HG03159 (cell line): ENCODE measurements at regions not wholly inside any gene's neighbourhood (a gene's known extent, or its start where the extent isn't known, plus 50 kb on each side); places are given as distances from the start of the nearest gene placed in this dataset.

Source experiments
- ATAC-seq: cut with Tn5 transposase; IDR thresholded peaks from one replicate; pipeline ENCODE4 v1.9.1; 2021; ENCODE audit warnings: mild to moderate bottlenecking, moderate library complexity; ENCODE audit not compliant: unreplicated experiment

DNA sequence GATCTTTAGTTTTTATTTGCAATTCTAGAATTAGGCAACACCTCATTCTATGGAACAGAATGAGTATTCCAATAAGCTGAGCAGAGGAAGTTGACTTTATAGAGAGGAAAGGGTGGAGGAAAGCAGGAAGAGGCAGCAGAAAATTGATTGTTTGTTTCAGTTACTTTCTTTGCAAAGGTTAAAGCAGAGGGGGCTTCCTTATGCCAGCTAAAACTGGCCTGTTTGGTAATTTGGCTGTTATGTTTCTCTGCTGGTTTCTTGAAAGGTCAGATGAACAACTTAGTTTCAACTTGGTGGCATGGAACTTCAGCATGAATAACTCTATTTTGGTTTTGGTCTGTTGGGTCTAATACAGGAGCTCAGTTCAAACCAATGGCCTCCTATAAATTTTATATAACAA, 190.9 kb upstream of the IL12A start:
- no peak for ATAC-seq

DNA sequence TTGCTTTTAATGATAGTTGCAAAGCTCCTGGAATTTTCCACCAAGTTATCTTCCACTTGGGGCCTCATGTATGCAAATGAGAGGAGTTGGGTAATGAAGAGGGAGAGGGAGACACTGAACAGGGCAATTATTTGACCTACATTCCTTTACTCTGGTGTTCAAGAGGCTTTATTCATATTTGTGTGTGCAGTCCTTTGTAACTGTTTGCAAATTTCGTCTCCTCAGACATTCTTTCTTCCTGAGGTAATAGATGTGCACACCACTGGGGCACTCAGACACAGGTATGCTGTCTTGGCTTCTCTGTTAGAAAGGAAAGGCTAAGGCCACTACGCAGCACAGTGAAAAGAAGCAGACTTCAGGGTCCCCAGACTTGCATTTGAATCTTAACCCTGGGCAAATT, 189.7 kb upstream of the IL12A start:
- ATAC-seq, result no peak

DNA sequence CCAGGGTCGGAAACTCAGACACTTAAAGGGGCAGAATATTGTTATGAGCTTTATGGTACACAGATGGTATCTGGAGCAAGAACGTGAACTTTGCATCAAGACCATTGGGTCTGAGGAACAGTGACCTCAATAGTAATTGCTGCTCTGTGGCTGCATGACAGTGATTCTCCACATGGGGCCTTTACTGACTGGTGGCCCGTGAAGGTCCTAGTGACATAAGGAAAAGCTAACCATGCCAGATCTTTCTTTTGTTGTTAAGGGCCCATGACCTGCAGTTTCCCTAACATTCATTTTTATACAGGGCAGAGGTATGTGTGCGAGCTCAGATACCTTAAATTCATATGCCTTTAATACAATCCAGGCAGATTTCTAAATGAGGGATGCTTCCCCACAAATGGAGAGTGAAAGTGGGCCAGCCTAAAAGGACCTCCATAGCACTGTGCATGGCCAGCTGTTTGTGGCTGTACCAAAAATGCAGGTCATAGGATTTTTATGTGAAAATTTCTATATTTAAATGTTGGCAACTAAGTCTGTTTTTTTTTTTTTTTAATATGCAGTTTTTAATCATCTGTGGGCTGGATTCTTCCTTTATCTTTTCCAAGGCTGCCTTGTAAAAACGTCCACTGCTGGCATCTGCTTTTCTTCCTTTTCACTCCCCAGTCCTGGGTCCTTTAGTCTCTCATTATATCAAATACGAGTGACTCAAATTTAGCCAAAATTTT, 188.0 kb upstream of the IL12A start:
- no peak for ATAC-seq

DNA sequence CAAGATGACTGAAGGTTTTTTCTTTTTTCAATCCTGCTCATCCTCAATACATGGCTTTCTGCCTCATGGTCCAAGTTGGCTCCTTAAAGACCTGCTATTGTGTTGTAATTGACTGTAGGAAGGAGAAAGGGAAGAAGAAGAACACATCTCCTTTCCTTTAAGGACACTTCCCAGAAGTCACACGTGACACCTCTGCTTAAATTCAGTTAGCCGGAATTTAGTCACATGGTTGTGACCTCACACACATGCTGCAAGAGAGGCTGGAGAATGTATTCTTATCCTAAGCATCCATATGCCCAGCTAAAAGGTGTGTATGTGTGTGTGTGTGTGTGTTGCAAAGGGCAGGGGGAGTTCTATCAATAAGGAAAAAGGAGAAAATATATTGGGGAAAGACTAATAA, 185.8 kb upstream of the IL12A start:
- no peak for ATAC-seq

DNA sequence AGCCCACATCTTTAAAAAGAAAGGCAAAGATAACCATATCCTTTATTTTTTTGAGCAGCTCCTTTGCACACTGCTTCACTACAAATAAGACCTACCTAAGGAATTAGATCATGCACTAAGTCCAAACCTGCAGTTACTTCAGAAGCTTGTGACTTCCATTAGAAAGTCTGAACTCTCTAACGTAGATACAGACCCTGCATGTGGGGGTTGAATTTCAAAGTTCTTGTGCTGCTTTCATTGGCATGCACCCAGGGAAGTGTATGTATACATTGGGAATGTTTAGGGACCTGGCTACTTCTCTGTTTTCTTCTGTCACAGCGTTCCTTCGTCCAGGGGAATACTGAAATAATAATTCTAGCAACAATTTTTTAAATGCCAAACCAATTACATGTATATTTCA, 185.2 kb upstream of the IL12A start:
- no peak for ATAC-seq

DNA sequence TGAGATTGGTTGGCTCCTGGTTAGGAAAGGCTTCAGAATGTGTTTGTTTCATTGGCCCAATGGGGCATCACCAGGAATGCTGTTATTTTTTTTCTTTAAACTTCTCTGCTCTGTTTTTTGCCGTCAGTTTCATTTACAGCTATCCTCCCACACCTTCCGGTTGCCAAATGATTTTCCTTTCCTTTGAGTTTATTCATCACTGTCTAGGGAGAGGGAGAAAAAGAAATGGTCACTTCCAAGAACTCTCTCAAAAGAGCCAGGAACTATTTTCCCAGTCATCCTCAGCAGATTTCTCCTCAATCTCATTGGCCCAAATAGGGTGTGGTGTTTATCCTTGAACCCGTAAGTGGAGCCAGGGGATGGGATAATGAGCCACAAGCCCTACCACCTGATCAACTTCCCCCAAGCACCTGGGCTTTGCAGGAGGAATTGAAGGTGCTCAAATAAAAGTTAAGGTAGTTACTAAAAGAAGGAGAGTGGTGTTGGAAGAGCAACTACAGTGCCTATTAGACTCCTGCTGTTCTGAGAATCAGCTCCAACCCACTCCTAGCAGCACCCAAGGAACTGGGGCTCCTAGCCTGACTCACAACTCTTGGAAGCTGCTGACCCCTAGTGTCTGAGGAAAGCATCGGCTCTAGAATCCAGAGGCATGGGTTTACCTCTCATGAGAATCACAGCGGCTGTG, 183.8 kb upstream of the IL12A start:
- peak; percentile 95 for ATAC-seq

DNA sequence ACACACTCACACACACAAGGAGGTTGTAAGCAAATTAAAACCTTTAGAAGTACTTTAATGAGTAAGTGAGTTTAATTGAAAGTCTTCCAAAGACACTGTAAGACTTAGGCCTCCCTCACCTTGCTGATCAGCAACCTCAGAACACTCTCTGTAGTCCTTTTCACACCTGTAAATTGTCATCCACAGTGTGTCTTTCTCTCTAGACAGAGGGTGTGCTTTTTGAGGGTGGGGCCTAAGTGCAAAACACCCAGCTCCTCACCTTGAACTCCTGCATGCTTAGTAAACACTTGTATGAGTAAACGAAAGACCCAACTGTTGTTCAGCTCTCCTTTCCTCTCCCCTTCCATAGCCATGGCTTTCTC, 183.2 kb upstream of the IL12A start:
- peak; percentile 28 for ATAC-seq

DNA sequence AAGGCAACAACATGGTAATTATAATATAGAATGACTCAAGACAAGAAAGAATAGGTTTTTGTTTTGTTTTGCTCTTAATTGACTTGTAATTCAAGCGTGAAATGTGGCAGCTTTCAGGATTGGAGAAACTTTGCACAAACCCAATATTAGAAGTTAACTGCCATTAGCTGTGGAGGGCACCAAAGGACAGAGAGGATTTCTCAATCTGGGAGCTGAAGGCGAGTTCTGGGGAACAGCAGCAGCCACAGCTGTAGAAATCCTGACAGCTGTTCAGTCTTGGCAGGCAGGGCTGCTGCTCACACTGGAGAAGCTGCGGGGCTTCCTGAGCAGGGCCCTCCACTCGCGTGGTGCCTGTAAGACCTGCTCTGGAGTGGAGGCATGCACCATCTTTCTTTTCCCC, 182.2 kb upstream of the IL12A start:
- ATAC-seq, result no peak

DNA sequence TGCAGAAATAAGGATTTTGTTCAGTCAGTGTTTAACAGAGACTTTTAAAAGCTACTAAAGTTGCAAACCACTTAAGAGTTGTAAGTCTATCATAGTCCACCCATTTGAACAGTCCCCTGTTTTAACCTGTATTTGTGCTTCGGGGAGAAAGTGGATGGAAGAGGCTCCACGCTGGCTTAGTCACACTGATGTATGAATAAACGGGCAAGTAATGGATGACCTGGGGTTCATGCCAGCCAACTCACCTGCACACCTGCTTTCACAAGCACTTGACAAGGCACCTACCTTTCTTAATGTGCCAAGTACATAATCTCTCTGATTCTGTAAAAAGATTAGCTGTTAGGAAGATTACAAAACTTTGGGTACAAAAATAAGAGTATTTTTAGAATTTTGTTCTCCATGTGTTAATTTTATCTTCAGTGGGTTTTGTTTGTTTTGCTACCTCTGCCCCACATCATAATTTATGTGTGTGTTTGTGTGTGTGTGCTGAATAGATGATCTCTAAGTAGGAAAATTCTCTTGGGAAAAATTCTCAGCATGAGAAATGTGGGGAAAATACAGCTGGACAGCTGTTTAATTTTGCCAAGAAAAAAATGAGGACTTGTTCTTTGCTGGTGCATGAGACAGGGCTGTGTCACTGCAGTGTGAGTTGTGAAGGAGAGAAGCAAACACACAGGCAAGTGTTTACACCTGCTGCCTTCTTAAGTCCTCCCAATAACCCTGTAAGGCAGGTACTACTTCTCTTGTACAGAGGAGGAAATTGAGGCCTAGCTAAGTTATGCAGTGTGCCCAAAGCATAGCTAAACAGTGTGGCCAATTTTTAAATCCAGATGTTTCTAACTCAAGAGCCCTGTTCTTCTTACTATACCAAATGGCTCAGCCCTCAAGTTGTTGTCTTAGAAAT, 181.2 kb upstream of the IL12A start:
- no peak for ATAC-seq

DNA sequence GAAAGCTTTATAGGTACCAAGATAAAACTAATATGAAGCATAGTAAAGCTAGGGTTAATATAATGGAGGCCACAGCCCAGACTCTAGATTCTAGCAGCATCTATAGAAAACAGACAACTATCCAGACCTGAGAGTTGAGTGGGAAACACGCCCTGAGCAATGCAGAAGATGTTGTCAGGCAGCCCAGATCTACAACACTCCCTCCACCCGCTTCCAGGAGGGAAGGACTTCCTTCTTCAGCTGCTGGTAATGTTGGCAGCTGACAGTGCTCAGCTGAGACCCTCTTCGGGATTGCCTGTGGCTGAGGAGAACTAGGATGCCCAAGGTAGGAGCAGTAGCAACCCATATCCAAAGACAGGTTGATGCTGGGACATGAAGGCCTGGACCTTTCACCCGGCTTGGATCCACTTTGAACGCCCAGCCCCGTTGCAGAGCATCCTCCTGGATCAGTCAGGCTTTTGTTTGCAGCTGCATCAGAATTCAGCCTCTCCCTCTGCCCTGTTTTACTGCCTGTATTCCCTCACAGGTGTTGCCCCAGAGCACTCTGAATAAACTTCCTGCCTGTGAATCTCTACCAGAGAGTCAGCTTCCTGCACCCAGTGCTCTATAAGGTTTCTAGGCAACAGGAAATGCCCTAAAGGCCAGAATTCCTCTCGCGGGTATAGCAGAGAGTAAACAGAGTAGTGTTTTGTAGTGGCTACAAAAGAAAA, 174.7 kb upstream of the IL12A start:
- no peak for ATAC-seq

DNA sequence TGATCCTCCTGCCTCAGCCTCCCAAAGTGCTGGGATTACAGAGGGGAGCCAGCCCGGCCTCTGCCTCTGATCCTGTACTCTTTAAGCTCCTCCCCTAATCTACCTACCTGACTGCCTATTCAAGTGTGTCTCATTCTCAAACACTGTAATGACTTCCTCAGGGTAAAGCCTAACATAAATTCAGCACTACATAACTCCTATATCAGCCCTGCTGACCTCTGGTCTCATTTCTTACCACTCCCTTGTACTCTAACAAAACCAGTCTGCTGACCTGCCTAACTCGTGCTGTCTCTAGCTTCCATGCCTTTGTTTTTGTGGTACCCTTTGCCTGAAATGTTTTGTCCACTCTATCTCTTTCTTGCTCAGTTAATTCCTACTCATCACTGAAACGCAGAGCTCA, 172.1 kb upstream of the IL12A start:
- no peak for ATAC-seq

DNA sequence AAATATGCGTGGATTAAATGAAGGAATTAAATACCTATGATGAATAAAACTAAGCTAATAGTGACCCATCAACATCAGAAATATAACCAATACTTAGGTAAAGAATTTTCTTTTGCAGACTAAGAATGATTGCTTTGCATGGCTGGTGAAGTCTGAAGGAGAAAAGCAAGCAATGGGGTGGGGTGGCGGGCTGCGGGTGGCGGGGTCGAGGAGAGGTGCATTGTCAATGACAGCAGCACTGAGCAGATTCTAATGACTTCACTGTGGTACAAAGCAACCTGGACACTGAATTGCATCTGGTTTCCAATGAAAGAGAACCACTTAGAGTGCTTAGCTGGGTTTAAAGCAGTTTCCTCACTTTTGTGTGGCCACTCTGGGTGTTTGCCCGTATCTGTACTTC, 171.5 kb upstream of the IL12A start:
- ATAC-seq, result no peak

DNA sequence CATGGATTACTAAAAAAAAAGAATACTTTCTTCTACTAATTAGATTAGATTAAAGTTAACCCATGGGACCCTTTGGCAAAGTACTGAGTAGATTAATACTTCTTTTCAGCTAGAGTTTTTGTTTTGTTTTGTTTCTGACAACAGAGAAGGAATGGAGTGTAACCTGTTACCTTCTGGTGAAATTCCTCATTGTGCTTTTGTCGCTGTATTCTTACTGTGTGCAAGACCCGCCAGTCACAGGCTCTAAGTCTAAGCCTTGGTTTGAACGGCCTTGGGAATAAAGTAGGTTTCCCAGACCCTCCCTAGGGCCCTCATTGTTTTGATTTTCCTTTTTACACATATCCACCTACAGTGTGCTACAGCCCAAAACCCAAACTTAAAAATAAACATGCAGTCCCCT, 171.1 kb upstream of the IL12A start:
- ATAC-seq, result no peak

DNA sequence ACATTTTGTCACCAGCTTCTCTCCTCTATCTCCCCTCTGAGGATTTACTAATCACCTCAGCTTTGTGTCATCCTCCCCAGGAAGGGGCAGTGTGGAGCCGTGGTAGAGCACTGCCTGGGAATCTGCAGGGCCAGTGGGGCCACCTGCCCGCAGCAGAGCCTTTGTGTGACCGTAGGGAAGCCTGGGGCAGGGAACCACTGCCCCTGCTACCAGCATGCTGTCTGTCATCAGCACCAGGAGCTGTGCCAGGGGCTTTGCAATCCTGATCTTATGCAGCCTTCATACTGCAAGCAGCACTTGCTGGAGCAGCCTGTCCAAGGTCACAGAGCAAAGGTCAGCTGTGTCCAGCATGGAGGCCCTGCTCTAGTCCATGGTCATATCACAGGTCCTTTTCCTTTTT, 170.2 kb upstream of the IL12A start:
- ATAC-seq, result no peak

DNA sequence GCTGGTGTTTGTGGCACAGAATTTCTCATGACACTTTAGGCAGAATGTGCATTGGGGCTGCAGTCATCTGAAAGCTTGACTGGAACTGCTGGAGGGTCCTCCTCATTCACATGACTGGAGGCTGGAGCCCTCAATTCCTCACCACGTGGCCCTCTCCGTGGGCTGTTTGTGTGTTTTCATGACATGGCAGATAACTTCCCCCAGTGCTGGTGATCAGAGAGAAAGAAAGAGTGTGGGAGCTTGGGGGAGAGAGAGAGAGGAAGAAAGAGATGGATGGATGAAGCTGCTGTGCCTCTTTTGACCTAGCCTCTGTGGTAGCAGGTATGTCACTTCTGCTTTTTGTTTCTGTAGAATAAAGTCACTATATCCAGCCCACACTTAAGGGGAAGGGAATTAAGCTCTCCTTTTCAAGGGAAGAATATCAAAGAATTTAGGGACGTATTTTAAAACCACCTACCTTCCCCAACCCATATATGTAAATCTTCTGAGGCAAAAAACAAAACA, 169.6 kb upstream of the IL12A start:
- no peak for ATAC-seq

DNA sequence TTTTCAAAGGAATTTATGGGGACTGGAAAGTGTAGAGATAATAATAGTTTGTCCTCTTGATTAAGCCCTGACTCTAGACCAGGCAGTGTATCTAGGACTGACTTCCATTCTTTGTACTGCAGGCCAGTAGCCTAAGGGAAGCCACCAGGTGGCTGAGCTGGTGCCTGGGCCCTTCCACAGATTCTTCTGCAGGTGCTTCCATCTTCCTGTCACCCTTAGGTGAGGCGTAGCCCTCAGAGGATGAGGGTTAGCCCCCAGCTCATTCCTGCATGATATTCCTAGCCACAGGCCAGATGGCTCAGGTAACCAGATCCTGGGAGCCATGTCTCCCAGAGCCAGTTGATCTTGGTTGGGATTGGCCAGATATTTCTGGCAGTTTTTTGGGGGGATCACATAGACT, 169.0 kb upstream of the IL12A start:
- ATAC-seq, result no peak

DNA sequence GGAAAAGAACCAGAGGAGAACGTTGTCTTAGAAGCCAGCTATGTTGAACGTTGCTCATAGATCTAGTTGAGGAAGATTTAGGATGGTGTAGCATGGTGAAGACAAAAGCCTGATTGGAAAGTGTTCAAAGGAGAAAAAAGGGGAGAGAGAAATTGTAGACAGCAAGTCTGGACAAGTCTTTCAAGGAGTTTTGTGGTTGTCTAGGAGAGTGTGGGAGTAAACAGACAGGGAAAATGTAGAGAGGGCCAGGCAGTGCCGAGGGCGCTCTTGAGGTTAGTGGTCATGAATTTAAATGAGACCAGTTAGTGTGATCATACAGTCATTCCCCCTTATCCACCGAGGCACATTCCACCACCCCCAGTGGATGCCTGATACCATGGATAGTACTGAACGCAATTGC, 167.5 kb upstream of the IL12A start:
- ATAC-seq, result no peak

DNA sequence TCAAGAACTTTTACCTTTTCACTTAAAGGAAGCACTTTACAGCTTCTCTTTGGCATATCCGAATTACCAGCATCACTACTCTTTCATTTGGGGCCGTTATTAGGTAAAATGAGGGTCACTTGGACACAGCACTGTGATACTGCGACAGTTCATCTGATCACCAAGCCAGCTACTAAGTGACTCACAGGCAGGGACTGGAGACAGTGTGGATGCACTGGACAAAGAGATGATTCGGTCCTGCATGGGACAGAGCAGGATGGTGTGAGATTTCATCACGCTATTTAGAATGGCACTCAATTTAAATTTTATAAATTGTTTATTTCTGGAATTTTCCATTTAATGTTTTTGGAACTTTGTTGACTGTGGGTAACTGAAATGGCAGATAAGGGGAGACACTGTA, 166.9 kb upstream of the IL12A start:
- no peak for ATAC-seq

DNA sequence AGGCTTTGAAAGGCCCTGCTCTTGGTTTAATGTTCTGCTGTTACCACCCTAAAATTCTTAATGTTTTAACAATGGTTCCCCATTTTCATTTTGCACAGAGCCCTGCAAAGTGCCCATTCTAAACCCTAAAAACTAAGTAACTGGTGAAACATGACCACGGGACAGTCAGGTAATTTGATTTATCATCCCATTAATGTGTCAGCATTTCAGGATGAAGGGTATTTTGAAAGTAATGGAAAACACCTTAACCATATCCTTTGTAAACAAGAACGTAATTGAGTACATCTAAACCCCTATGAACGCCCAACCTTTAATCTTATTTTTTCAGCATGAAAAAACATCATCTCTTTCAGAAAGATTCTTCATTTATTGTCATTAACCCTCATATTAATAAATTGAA, 164.9 kb upstream of the IL12A start:
- ATAC-seq, result no peak

DNA sequence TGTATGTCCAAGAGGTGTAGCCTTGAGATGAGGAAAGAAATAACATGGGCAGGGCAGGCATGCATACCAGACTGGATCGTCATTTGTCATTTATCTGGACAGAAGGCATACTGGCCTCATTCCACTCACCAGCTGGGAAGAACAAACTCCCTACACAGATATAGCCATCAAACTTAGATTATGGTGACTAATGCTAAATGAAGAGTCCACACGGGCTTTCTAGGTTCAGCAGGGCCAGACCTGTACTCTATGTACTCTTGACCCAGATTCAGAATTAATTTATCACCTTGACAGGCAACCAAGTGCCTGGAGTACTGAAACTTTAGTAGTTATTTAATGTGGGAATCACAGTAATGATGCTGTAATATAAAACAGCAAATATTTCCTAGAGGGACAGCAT, 164.3 kb upstream of the IL12A start:
- ATAC-seq, result no peak

DNA sequence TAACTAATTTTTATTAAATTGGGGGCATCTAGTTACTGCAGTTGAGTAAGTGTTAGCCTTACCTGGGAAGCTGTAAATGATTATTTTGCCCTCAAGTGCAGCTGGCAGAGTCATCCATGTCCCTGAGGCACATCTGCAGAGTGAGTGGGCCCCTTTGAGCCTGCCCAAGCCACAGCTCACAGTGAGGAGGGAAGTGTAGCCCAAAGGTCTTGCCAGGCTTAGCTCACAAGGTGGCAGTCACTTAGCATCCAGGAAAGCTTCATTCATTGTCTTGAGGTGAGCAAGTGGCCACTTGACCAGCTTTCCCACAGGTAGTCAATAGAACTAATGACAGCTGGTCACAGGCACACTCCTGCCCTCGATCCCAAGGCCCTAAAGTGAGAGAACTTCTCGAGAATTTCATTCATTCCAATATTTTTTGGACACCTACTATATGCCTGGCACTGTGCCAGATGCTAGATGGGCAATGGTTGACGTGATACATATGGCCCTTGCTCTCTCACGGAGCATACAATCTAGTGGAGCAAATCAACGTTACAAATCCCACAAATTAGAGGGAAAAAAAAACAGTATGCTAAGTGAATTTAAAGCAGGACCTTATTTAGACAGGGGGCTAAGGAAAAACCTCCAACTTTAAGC, 163.3 kb upstream of the IL12A start:
- no peak for ATAC-seq
